Activated CD8-positive, alpha-beta T cell treated with anti-CD3 and anti-CD28 coated beads for 36 hours (primary cell): ENCODE measurements at regions not wholly inside any gene's neighbourhood (a gene's known extent, or its start where the extent isn't known, plus 50 kb on each side); places are given as distances from the start of the nearest gene placed in this dataset.

Experiments used
- ATAC-seq: fragments of 200-7000 bp; cut with Tn5 transposase; one replicate; pipeline ENCODE4 v1.10.0; 2021; ENCODE audit warnings: mild to moderate bottlenecking, moderate library complexity
- CTCF ChIA-PET: fragments of 350-600 bp; sonication (Branson Sonifier 250); formaldehyde crosslinking; loops from one replicate; lab custom pipeline; 2021; ENCODE audit warnings: antibody characterized with exemption; lab: Charles Lee
- POLR2A ChIA-PET: fragments of 350-600 bp; sonication (Branson Sonifier 250); formaldehyde crosslinking; loops from one replicate; lab custom pipeline; 2021; ENCODE audit warnings: antibody characterized with exemption; lab: Charles Lee
- DNase-seq: peaks from one replicate; pipeline ENCODE4 v3.0.0-alpha.2; 2020
- H3K27ac Mint-ChIP-seq: one replicate; pipeline ENCODE4 v1.8.0; 2021; ENCODE audit warnings: mild to moderate bottlenecking, mixed read lengths
- H3K27me3 Mint-ChIP-seq: one replicate; pipeline ENCODE4 v1.8.0; 2021; ENCODE audit warnings: mixed read lengths
- H3K36me3 Mint-ChIP-seq: one replicate; pipeline ENCODE4 v1.8.0; 2021; ENCODE audit warnings: low read depth, mixed read lengths
- H3K4me1 Mint-ChIP-seq: one replicate; pipeline ENCODE4 v1.8.0; 2021; ENCODE audit warnings: low read depth, mixed read lengths
- H3K4me3 Mint-ChIP-seq: one replicate; pipeline ENCODE4 v1.8.0; 2021; ENCODE audit warnings: mild to moderate bottlenecking, moderate library complexity, mixed read lengths
- H3K9me3 Mint-ChIP-seq: one replicate; pipeline ENCODE4 v1.8.0; 2021; ENCODE audit warnings: mixed read lengths
- CTCF ChIP-seq: fragments of 200-600 bp; IDR thresholded peaks from one replicate; pipeline ENCODE4 v1.8.0; 2022; ENCODE audit warnings: antibody characterized with exemption, mild to moderate bottlenecking
- intact Hi-C: fragments of 100-400 bp; cut with micrococcal nuclease; formaldehyde crosslinking; loops from one replicate; pipeline ENCODE4 v1.10.0; 2022

GRCh38 chr3:81375921-81376320, 385.5 kb downstream of the GBE1 start:
- DNase-seq, result no peak
- Mint-ChIP-seq H3K27ac (no peak overlapping the region), H3K9me3 (peaks cover 2% of the 10 kb centered on the region), H3K4me3 (no peak overlapping the region), H3K4me1 (no peaks in the 10 kb centered on the region), H3K27me3 (no peaks in the 10 kb centered on the region), H3K36me3 (no peaks in the 10 kb centered on the region)
- intact Hi-C loops, result no loop called here
- ChIA-PET POLR2A (no interaction called here), CTCF (no interaction called here)
- no peak for ATAC-seq
- no peak for TF ChIP-seq CTCF

GRCh38 chr3:81364411-81364810, 397.0 kb downstream of the GBE1 start:
- Mint-ChIP-seq H3K9me3 (no peaks in the 10 kb centered on the region), H3K36me3 (no peaks in the 10 kb centered on the region), H3K27ac (no peak overlapping the region), H3K27me3 (no peaks in the 10 kb centered on the region), H3K4me1 (no peaks in the 10 kb centered on the region), H3K4me3 (no peak overlapping the region)
- CTCF ChIA-PET, result interaction anchor here (0.7 kb wide), 1 partner anchor 559 kb away, joined by 3 read pairs; no protein-coding TSS in a partner anchor
- intact Hi-C loops, result no loop called here
- POLR2A ChIA-PET, result no interaction called here
- no peak for DNase-seq
- no peak for TF ChIP-seq CTCF
- ATAC-seq, result no peak

GRCh38 chr3:81363816-81364215, 397.6 kb downstream of the GBE1 start:
- TF ChIP-seq CTCF, result no peak
- no peaks in the 10 kb centered on the region for H3K4me1 Mint-ChIP-seq
- H3K4me3 Mint-ChIP-seq, result no peak overlapping the region
- no peak for ATAC-seq
- H3K27ac Mint-ChIP-seq, result no peak overlapping the region
- H3K9me3 Mint-ChIP-seq, result no peaks in the 10 kb centered on the region
- DNase-seq, result no peak
- H3K27me3 Mint-ChIP-seq, result no peaks in the 10 kb centered on the region
- H3K36me3 Mint-ChIP-seq, result no peaks in the 10 kb centered on the region
- POLR2A ChIA-PET, result no interaction called here
- intact Hi-C loops, result no loop called here
- CTCF ChIA-PET, result interaction anchor here (0.7 kb wide), 1 partner anchor 559 kb away, joined by 3 read pairs; no protein-coding TSS in a partner anchor

- peaks cover 4% of the 10 kb centered on the region for H3K9me3 Mint-ChIP-seq
- no peaks in the 10 kb centered on the region for H3K27me3 Mint-ChIP-seq
- POLR2A ChIA-PET, result no interaction called here
- H3K27ac Mint-ChIP-seq, result no peak overlapping the region
- H3K4me1 Mint-ChIP-seq, result no peaks in the 10 kb centered on the region
- no peaks in the 10 kb centered on the region for H3K36me3 Mint-ChIP-seq
- intact Hi-C loops, result no loop called here
- ATAC-seq (no peak), DNase-seq (no peak)
- CTCF ChIA-PET, result interaction anchor here (1.2 kb wide), 1 partner anchor 10 kb away, joined by 3 read pairs; no protein-coding TSS in a partner anchor
- TF ChIP-seq CTCF, result no peak
- H3K4me3 Mint-ChIP-seq, result no peak overlapping the region
These were observed 407.3 kb downstream of the GBE1 start for GRCh38 chr3:81354119-81354518.

GRCh38 chr3:81352867-81353266, 408.6 kb downstream of the GBE1 start:
- Mint-ChIP-seq H3K27ac (no peak overlapping the region), H3K36me3 (no peaks in the 10 kb centered on the region), H3K4me1 (no peaks in the 10 kb centered on the region), H3K9me3 (peaks cover 4% of the 10 kb centered on the region), H3K4me3 (no peak overlapping the region), H3K27me3 (no peaks in the 10 kb centered on the region)
- no peak for TF ChIP-seq CTCF
- intact Hi-C loops, result no loop called here
- POLR2A ChIA-PET, result no interaction called here
- ATAC-seq (no peak), DNase-seq (no peak)
- CTCF ChIA-PET, result interaction anchor here (1.2 kb wide), 1 partner anchor 9 kb away, joined by 3 read pairs; no protein-coding TSS in a partner anchor
